ENCODE measurements at regions not wholly inside any gene's neighbourhood (a gene's known extent, or its start where the extent isn't known, plus 50 kb on each side); places are given as distances from the start of the nearest gene placed in this dataset.

GRCh38 chr21:41576013-41576615 lies 68.2 kb upstream of the TMPRSS2 start:
- no peak overlapping the region for H2AFZ ChIP-seq (ENCODE audit: low read length)

GRCh38 chr21:41573902-41574690 lies 66.1 kb upstream of the TMPRSS2 start:
- H4K20me1 ChIP-seq (ENCODE audit: control insufficient read depth, extremely low read depth, insufficient read depth, low read length), result no peaks in the 10 kb centered on the region
- no peaks in the 10 kb centered on the region for H3K9me3 ChIP-seq (ENCODE audit: control insufficient read depth, insufficient read depth, low read depth, low read length)
- H3K79me2 ChIP-seq (ENCODE audit: control insufficient read depth, insufficient read depth, low read length), result no peaks in the 10 kb centered on the region
- H3K36me3 ChIP-seq (ENCODE audit: control insufficient read depth, insufficient read depth, low read length), result no peaks in the 10 kb centered on the region
- H3K27ac ChIP-seq (ENCODE audit: insufficient read depth, low read length), result no peak overlapping the region
- no peak overlapping the region for H2AFZ ChIP-seq (ENCODE audit: low read length)
- no peaks in the 10 kb centered on the region for H3K4me1 ChIP-seq (ENCODE audit: control insufficient read depth, extremely low read depth, insufficient read depth, low read length)
- no peak for DNase-seq (ENCODE audit: low read depth in 2 of 2)
- no peak overlapping the region for H3K9ac ChIP-seq (ENCODE audit: insufficient read depth, low read length)
- TF ChIP-seq EZH2 (IDR thresholded peaks at IDR 0.05; ENCODE audit: low read length, missing control alignments), result no peak
- TF ChIP-seq CTCF (conservative IDR thresholded peaks at IDR 0.05 in 1 of 2, IDR thresholded peaks at IDR 0.05 in 1 of 2; ENCODE audit: low read depth in 1 of 2, low read length in 2 of 2), result no peak
- H3K4me2 ChIP-seq (ENCODE audit: extremely low read depth, insufficient read depth, low read length), result no peak overlapping the region
- H3K27me3 ChIP-seq (ENCODE audit: control insufficient read depth, insufficient read depth, low read length), result no peaks in the 10 kb centered on the region
- no peak overlapping the region for H3K4me3 ChIP-seq (replicated peaks in 1 of 4; ENCODE audit: control extremely low read depth in 1 of 4, insufficient read depth in 1 of 4, low read depth in 3 of 4, low read length in 4 of 4)

More at GRCh38 chr21:41576013-41576615, 68.2 kb upstream of the TMPRSS2 start:
- no peaks in the 10 kb centered on the region for H3K9me3 ChIP-seq (ENCODE audit: control insufficient read depth, insufficient read depth, low read depth, low read length)
- H3K4me1 ChIP-seq (ENCODE audit: control insufficient read depth, extremely low read depth, insufficient read depth, low read length), result no peaks in the 10 kb centered on the region
- no peak overlapping the region for H3K27ac ChIP-seq (ENCODE audit: insufficient read depth, low read length)
- H3K79me2 ChIP-seq (ENCODE audit: control insufficient read depth, insufficient read depth, low read length), result no peaks in the 10 kb centered on the region
- no peak overlapping the region for H3K9ac ChIP-seq (ENCODE audit: insufficient read depth, low read length)
- no peak for DNase-seq (ENCODE audit: low read depth in 2 of 2)
- no peak overlapping the region for H3K4me3 ChIP-seq (replicated peaks in 1 of 4; ENCODE audit: control extremely low read depth in 1 of 4, insufficient read depth in 1 of 4, low read depth in 3 of 4, low read length in 4 of 4)
- no peaks in the 10 kb centered on the region for H3K36me3 ChIP-seq (ENCODE audit: control insufficient read depth, insufficient read depth, low read length)
- H3K4me2 ChIP-seq (ENCODE audit: extremely low read depth, insufficient read depth, low read length), result no peak overlapping the region
- TF ChIP-seq CTCF (conservative IDR thresholded peaks at IDR 0.05 in 1 of 2, IDR thresholded peaks at IDR 0.05 in 1 of 2; ENCODE audit: low read depth in 1 of 2, low read length in 2 of 2) (no peak), EZH2 (IDR thresholded peaks at IDR 0.05; ENCODE audit: low read length, missing control alignments) (no peak)
- H3K27me3 ChIP-seq (ENCODE audit: control insufficient read depth, insufficient read depth, low read length), result peaks cover 2% of the 10 kb centered on the region
- no peaks in the 10 kb centered on the region for H4K20me1 ChIP-seq (ENCODE audit: control insufficient read depth, extremely low read depth, insufficient read depth, low read length)

GRCh38 chr21:41571938-41572510 lies 64.1 kb upstream of the TMPRSS2 start:
- no peak for DNase-seq (ENCODE audit: low read depth in 2 of 2)
- Histone ChIP-seq H3K79me2 (ENCODE audit: control insufficient read depth, insufficient read depth, low read length) (no peaks in the 10 kb centered on the region), H3K36me3 (ENCODE audit: control insufficient read depth, insufficient read depth, low read length) (no peaks in the 10 kb centered on the region), H3K27ac (ENCODE audit: insufficient read depth, low read length) (no peak overlapping the region), H3K27me3 (ENCODE audit: control insufficient read depth, insufficient read depth, low read length) (no peaks in the 10 kb centered on the region), H3K9me3 (ENCODE audit: control insufficient read depth, insufficient read depth, low read depth, low read length) (no peaks in the 10 kb centered on the region), H3K4me2 (ENCODE audit: extremely low read depth, insufficient read depth, low read length) (no peak overlapping the region), H2AFZ (ENCODE audit: low read length) (no peak overlapping the region), H3K9ac (ENCODE audit: insufficient read depth, low read length) (no peak overlapping the region), H3K4me1 (ENCODE audit: control insufficient read depth, extremely low read depth, insufficient read depth, low read length) (no peaks in the 10 kb centered on the region), H3K4me3 (replicated peaks in 1 of 4; ENCODE audit: control extremely low read depth in 1 of 4, insufficient read depth in 1 of 4, low read depth in 3 of 4, low read length in 4 of 4) (no peak overlapping the region), H4K20me1 (ENCODE audit: control insufficient read depth, extremely low read depth, insufficient read depth, low read length) (no peaks in the 10 kb centered on the region)
- TF ChIP-seq EZH2 (IDR thresholded peaks at IDR 0.05; ENCODE audit: low read length, missing control alignments) (no peak), CTCF (conservative IDR thresholded peaks at IDR 0.05 in 1 of 2, IDR thresholded peaks at IDR 0.05 in 1 of 2; ENCODE audit: low read depth in 1 of 2, low read length in 2 of 2) (no peak)

Data from fibroblast of lung (primary cell).